ENCODE measurements at regions not wholly inside any gene's neighbourhood (a gene's known extent, or its start where the extent isn't known, plus 50 kb on each side); places are given as distances from the start of the nearest gene placed in this dataset.

- CTCF ChIA-PET, result interaction anchor here (1.7 kb wide), 1 partner anchor 9 kb away, joined by 3 read pairs; no protein-coding TSS in a partner anchor
These were observed 247.8 kb downstream of the DIRAS2 start for GRCh38 chr9:90394871-90395270.

GRCh38 chr9:90400091-90400490 is 242.5 kb downstream of the DIRAS2 start:
- no peak overlapping the region for H3K27ac ChIP-seq (ENCODE audit: extremely low read depth, low read depth, low read length)
- H3K4me1 ChIP-seq (ENCODE audit: control insufficient read depth, insufficient read depth, low read length), result no peaks in the 10 kb centered on the region
- CTCF ChIA-PET, result no interaction called here

More at GRCh38 chr9:90394871-90395270, 247.8 kb downstream of the DIRAS2 start:
- H3K4me1 ChIP-seq (ENCODE audit: control insufficient read depth, insufficient read depth, low read length), result no peaks in the 10 kb centered on the region
- no peaks in the 10 kb centered on the region for H3K36me3 ChIP-seq (ENCODE audit: control insufficient read depth in 2 of 2, insufficient read depth in 1 of 2, low read length in 2 of 2)
- no peaks in the 10 kb centered on the region for H3K9me3 ChIP-seq (ENCODE audit: control insufficient read depth, insufficient read depth, low read depth, low read length)
- TF ChIP-seq ZNF707 (tag by site-specific recombination; IDR thresholded peaks at IDR 0.05) (no peak), ZFP3 (tag by site-specific recombination; IDR thresholded peaks at IDR 0.05; ENCODE audit: low read depth) (no peak)
- POLR2A ChIA-PET, result interaction anchor here (1.1 kb wide), 1 partner anchor 39 kb away, joined by 4 read pairs; no protein-coding TSS in a partner anchor
- H3K27ac ChIP-seq (ENCODE audit: extremely low read depth, low read depth, low read length), result no peak overlapping the region
- H3K4me3 ChIP-seq (ENCODE audit: low read depth, low read length), result no peak overlapping the region

GRCh38 chr9:90408659-90409058 is 234.0 kb downstream of the DIRAS2 start:
- POLR2A ChIA-PET, result no interaction called here
- H3K4me3 ChIP-seq (ENCODE audit: low read depth, low read length), result no peak overlapping the region
- CTCF ChIA-PET, result no interaction called here
- peak; percentile 55 for TF ChIP-seq SETDB1 (IDR thresholded peaks at IDR 0.05; ENCODE audit: insufficient read length, low read length)
- no peak for TF ChIP-seq ZBTB8A (tag by site-specific recombination; IDR thresholded peaks at IDR 0.05)
- no peak for TF ChIP-seq ZNF148 (tag by site-specific recombination; IDR thresholded peaks at IDR 0.05; ENCODE audit: borderline replicate concordance)
- TF ChIP-seq TRIM28 (IDR thresholded peaks at IDR 0.05; ENCODE audit: borderline replicate concordance, low read length), result peak; percentile 48; the same call in 1 of the 2 replicates
- no peaks in the 10 kb centered on the region for H3K9me3 ChIP-seq (ENCODE audit: control insufficient read depth, insufficient read depth, low read depth, low read length)
- H3K4me1 ChIP-seq (ENCODE audit: control insufficient read depth, insufficient read depth, low read length), result no peaks in the 10 kb centered on the region
- no peaks in the 10 kb centered on the region for H3K36me3 ChIP-seq (ENCODE audit: control insufficient read depth in 2 of 2, insufficient read depth in 1 of 2, low read length in 2 of 2)
- H3K27ac ChIP-seq (ENCODE audit: extremely low read depth, low read depth, low read length), result no peak overlapping the region

More at GRCh38 chr9:90400091-90400490, 242.5 kb downstream of the DIRAS2 start:
- no peak overlapping the region for H3K4me3 ChIP-seq (ENCODE audit: low read depth, low read length)
- no peaks in the 10 kb centered on the region for H3K36me3 ChIP-seq (ENCODE audit: control insufficient read depth in 2 of 2, insufficient read depth in 1 of 2, low read length in 2 of 2)
- no peak for TF ChIP-seq ELK4 (IDR thresholded peaks at IDR 0.05; ENCODE audit: borderline replicate concordance, low read depth, low read length)
- no peak for TF ChIP-seq ZNF350 (tag by site-specific recombination; IDR thresholded peaks at IDR 0.05)
- TF ChIP-seq ZNF16 (tag by site-specific recombination; IDR thresholded peaks at IDR 0.05; ENCODE audit: low read depth), result no peak
- no peak for TF ChIP-seq ZNF140 (tag by site-specific recombination; IDR thresholded peaks at IDR 0.05)
- no peak for TF ChIP-seq ZNF335 (tag by site-specific recombination; conservative IDR thresholded peaks at IDR 0.05)
- TF ChIP-seq ZNF398 (tag by site-specific recombination; IDR thresholded peaks at IDR 0.05), result no peak
- H3K9me3 ChIP-seq (ENCODE audit: control insufficient read depth, insufficient read depth, low read depth, low read length), result no peaks in the 10 kb centered on the region
- POLR2A ChIA-PET, result no interaction called here

GRCh38 chr9:90419221-90419851 is 223.3 kb downstream of the DIRAS2 start:
- Histone ChIP-seq H3K36me3 (ENCODE audit: control insufficient read depth in 2 of 2, insufficient read depth in 1 of 2, low read length in 2 of 2) (no peaks in the 10 kb centered on the region), H3K27ac (ENCODE audit: extremely low read depth, low read depth, low read length) (no peak overlapping the region), H3K4me1 (ENCODE audit: control insufficient read depth, insufficient read depth, low read length) (no peaks in the 10 kb centered on the region), H3K4me3 (ENCODE audit: low read depth, low read length) (no peak overlapping the region), H3K9me3 (ENCODE audit: control insufficient read depth, insufficient read depth, low read depth, low read length) (no peaks in the 10 kb centered on the region)
- POLR2A ChIA-PET, result no interaction called here
- CTCF ChIA-PET, result no interaction called here
- TF ChIP-seq ZNF544 (tag by site-specific recombination; IDR thresholded peaks at IDR 0.05) (no peak), ZNF473 (tag by site-specific recombination; IDR thresholded peaks at IDR 0.05) (no peak), ZNF692 (tag by site-specific recombination; IDR thresholded peaks at IDR 0.05) (no peak), ZNF560 (tag by site-specific recombination; IDR thresholded peaks at IDR 0.05; ENCODE audit: borderline replicate concordance) (no peak), OSR2 (tag by site-specific recombination; IDR thresholded peaks at IDR 0.05) (no peak), ZNF146 (tag by site-specific recombination; IDR thresholded peaks at IDR 0.05) (no peak), ZNF785 (tag by site-specific recombination; IDR thresholded peaks at IDR 0.05) (no peak), ZNF398 (tag by site-specific recombination; IDR thresholded peaks at IDR 0.05) (no peak)
